ENCODE measurements at regions not wholly inside any gene's neighbourhood (a gene's known extent, or its start where the extent isn't known, plus 50 kb on each side); places are given as distances from the start of the nearest gene placed in this dataset.

DNA sequence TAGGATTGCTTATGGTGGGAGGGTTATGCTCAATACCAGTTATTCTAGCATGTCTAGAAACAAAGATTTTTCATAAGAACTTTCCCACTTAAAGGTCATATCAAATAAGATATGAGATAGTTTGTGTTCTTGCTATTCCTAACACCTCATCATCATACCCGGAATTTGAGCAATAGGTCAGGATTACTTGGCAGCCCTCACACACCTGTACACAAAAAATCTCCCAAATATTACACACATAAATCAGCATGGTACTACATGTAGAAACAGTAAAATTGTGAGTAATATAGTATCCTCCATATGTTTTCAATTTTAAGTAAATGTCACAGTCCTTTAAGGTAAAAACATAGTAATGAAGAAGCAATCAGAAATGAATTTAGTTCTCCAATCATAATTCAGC, 113.7 kb downstream of the SLC25A46 start:
- TF ChIP-seq CTCF (conservative IDR thresholded peaks at IDR 0.05) (no peak), ZFX (IDR thresholded peaks at IDR 0.05) (no peak)

Data from C4-2B (cell line).